Small intestine (tissue), 7 donors: ENCODE measurements at regions not wholly inside any gene's neighbourhood (a gene's known extent, or its start where the extent isn't known, plus 50 kb on each side); places are given as distances from the start of the nearest gene placed in this dataset.

Experiments
- DNase-seq, 2 donors: peaks; one replicate each; pipeline versions ENCODE4 v3.0.0 to v3.0.0-alpha.2; 2013
- FAIRE-seq: peaks from 2 replicates; lab custom pipeline; 2012; peaks lifted over from hg19 to GRCh38; lab: Jason Lieb, UNC
- H3K27ac ChIP-seq, 3 donors: one replicate each; pipeline ENCODE4 v1.5.1; 2013; ENCODE audit warnings: low read length in 2 of 3, mild to moderate bottlenecking in 2 of 3, control low read depth in 1 of 3, inconsistent platforms in 1 of 3, low read depth in 1 of 3, moderate library complexity in 1 of 3
- H3K27me3 ChIP-seq, 3 donors: one replicate each; pipeline ENCODE4 v1.6.1; 2013; ENCODE audit warnings: low read length in 3 of 3, inconsistent platforms in 1 of 3; ENCODE audit not compliant: control insufficient read depth in 3 of 3, insufficient read depth in 3 of 3
- H3K36me3 ChIP-seq, 3 donors: one replicate each; pipeline ENCODE4 v1.6.1; 2013; ENCODE audit warnings: low read length in 3 of 3, inconsistent platforms in 1 of 3, low read depth in 1 of 3, mild to moderate bottlenecking in 1 of 3, moderate library complexity in 1 of 3; ENCODE audit not compliant: control insufficient read depth in 3 of 3, insufficient read depth in 2 of 3
- H3K4me1 ChIP-seq, 3 donors: one replicate each; pipeline ENCODE4 v1.6.1; 2013; ENCODE audit warnings: low read length in 2 of 3, inconsistent platforms in 1 of 3, low read depth in 1 of 3, mild to moderate bottlenecking in 1 of 3, moderate library complexity in 1 of 3; ENCODE audit not compliant: control insufficient read depth in 3 of 3, insufficient read depth in 2 of 3
- H3K4me3 ChIP-seq, 3 donors: one replicate each; pipeline ENCODE4 v1.5.1; 2013; ENCODE audit warnings: low read length in 3 of 3, control low read depth in 1 of 3, inconsistent platforms in 1 of 3, low read depth in 1 of 3, mild to moderate bottlenecking in 1 of 3, moderate library complexity in 1 of 3
- H3K9me3 ChIP-seq, 2 donors: one replicate each; pipeline ENCODE4 v1.6.1; 2013; ENCODE audit warnings: low read depth in 1 of 2, low read length in 1 of 2; ENCODE audit not compliant: control insufficient read depth in 2 of 2, insufficient read depth in 1 of 2
- WGBS, 3 donors: extraction: QIAGEN DNeasy Blood & Tissue Kit; methylation state at CpG; one replicate each; pipeline ENCODE4 v1.1.7; 2013; 5-methylcytosine and 5-hydroxymethylcytosine counted together
- donor health status: healthy with polysubstance abuse.
- donor health status: control.
- donor health status: control.
- donor health status: Bipolar disorder and iron deficiency.
- donor health status: healthy.

DNA sequence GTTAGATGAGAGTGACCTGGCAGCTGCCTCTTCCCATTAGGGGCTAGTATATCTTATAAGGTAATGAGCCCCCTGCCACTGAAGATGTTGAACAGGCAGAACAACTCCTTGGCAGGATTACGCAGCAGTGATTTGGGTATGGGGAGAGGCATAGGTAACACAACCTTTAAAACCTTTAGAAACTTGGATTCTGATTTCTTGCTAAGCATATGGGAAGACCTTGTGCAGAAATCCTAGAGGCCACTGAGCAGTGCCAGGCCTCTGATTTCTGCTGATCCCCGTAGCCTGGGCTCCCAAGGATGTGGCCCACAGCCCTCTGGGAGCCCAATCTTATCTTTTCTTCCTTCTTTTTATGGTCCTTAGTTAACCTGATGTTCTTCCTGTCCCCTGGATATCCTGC is 237.9 kb upstream of the ROPN1 start:
- Histone ChIP-seq H3K27me3 (no peaks in the 10 kb centered on the region), H3K4me1 (no peaks in the 10 kb centered on the region), H3K27ac (no peak overlapping the region), H3K36me3 (no peaks in the 10 kb centered on the region), H3K9me3 (peaks cover 0 to 8% of the 10 kb centered on the region in 2 donors), H3K4me3 (no peak overlapping the region)
- FAIRE-seq (no peak), DNase-seq (no peak)
- 68 to 88% (median 81%) methylated on average over 2 of the region's 2 CpGs for WGBS, 3 donors

GRCh38 chr3:124230432-124230831 is 238.5 kb upstream of the ROPN1 start:
- H3K9me3 ChIP-seq = peaks cover 0 to 8% of the 10 kb centered on the region in 2 donors
- FAIRE-seq = no peak
- H3K36me3 ChIP-seq = no peaks in the 10 kb centered on the region
- no peaks in the 10 kb centered on the region for H3K4me1 ChIP-seq
- WGBS, 3 donors = 76 to 87% (median 80%) methylated on average over 6 of the region's 6 CpGs
- no peak overlapping the region for H3K27ac ChIP-seq
- DNase-seq = no peak
- H3K27me3 ChIP-seq = no peaks in the 10 kb centered on the region
- H3K4me3 ChIP-seq = no peak overlapping the region

GRCh38 chr3:124230998-124231397 is 239.1 kb upstream of the ROPN1 start:
- no peak overlapping the region for H3K4me3 ChIP-seq
- no peaks in the 10 kb centered on the region for H3K4me1 ChIP-seq
- no peaks in the 10 kb centered on the region for H3K36me3 ChIP-seq
- DNase-seq (no peak), FAIRE-seq (no peak)
- 85 to 87% (median 85%) methylated on average over 7 of the region's 7 CpGs for WGBS, 3 donors
- H3K27ac ChIP-seq = no peak overlapping the region
- peaks cover 0 to 8% of the 10 kb centered on the region in 2 donors for H3K9me3 ChIP-seq
- no peaks in the 10 kb centered on the region for H3K27me3 ChIP-seq

DNA sequence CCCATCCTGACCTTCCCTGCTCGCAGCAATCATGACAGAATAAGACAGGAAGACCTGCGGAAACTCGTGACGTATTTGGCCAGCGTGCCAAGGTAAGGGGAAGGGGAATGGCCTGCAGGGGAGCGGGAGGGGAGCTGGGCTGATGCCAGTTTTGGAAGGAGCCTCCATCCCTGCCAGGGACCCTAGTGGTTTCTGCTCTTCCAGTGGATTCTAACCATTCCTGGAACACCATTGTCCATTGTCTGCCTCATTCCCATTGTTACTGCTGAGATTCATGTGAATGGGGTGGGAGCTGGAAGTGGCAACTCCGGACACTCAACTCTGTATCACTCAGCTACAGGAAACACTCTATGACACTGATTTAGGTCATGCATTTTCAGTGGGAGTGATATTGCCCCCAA is 242.9 kb upstream of the ROPN1 start:
- H3K27me3 ChIP-seq = no peaks in the 10 kb centered on the region

GRCh38 chr3:124235446-124235845 is 243.5 kb upstream of the ROPN1 start:
- Histone ChIP-seq H3K9me3 (no peaks in the 10 kb centered on the region), H3K4me3 (no peak overlapping the region), H3K27me3 (no peaks in the 10 kb centered on the region), H3K27ac (no peak overlapping the region), H3K36me3 (no peaks in the 10 kb centered on the region), H3K4me1 (no peaks in the 10 kb centered on the region)
- DNase-seq (no peak), FAIRE-seq (no peak)
- 86 to 94% (median 91%) methylated on average over 6 of the region's 6 CpGs for WGBS, 3 donors

More for the DNA sequence above, 242.9 kb upstream of the ROPN1 start:
- Histone ChIP-seq H3K4me1 (no peaks in the 10 kb centered on the region), H3K9me3 (no peaks in the 10 kb centered on the region), H3K27ac (no peak overlapping the region), H3K36me3 (no peaks in the 10 kb centered on the region), H3K4me3 (no peak overlapping the region)
- WGBS, 3 donors = 87 to 95% (median 87%) methylated on average over 7 of the region's 7 CpGs
- no peak for FAIRE-seq
- DNase-seq = no peak

DNA sequence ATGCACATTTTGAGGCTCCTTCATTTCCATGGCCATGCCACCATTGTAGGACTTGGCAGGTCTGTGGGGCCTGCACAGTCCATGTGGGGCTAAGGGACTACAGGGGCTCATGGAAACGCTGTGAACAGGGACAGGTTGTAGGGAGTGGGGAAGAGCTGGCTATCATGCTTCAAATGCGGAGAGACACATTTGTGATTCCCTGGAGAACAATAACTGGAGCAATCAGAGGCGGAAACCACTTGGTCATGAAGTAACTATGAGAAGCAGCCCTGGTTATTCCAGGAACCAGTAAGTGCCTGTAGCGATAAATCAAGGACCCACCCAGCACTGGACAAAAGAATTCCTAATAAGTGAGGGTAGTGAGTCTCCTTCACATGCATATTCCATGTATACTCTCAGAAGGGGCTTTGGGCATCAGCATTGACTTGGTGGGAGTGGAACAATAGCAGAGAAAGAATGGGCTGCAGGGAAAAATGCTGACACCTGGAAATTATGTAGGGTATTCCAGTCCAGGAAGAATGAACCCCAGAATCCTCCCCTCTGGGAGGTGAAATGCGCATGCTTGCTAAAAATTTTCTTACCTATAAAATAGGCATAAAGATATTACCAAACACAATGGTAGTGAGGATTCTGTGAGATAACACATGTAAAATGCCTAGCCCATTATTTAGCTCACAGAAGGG is 251.4 kb upstream of the ROPN1 start:
- Histone ChIP-seq H3K27ac (no peak overlapping the region), H3K9me3 (no peaks in the 10 kb centered on the region), H3K27me3 (no peaks in the 10 kb centered on the region), H3K36me3 (no peaks in the 10 kb centered on the region), H3K4me1 (peaks cover 0 to 4% (median 3%) of the 10 kb centered on the region in 3 donors), H3K4me3 (no peak overlapping the region)
- FAIRE-seq (no peak), DNase-seq (no peak)
- WGBS, 3 donors = 90 to 94% (median 93%) methylated on average over 5 of the region's 5 CpGs

- FAIRE-seq = no peak
- H3K4me1 ChIP-seq = peaks cover 3 to 6% (median 6%) of the 10 kb centered on the region in 3 donors
- H3K4me3 ChIP-seq = no peak overlapping the region
- H3K27me3 ChIP-seq = no peaks in the 10 kb centered on the region
- no peaks in the 10 kb centered on the region for H3K9me3 ChIP-seq
- no peaks in the 10 kb centered on the region for H3K36me3 ChIP-seq
- H3K27ac ChIP-seq = no peak overlapping the region
- no peak for DNase-seq
- 97 to 98% (median 97%) methylated on average over 1 of the region's 1 CpG for WGBS, 3 donors
These were observed 254.5 kb upstream of the ROPN1 start for GRCh38 chr3:124246376-124246775.

- FAIRE-seq (no peak), DNase-seq (peak; percentile 22 to 42)
- 76 to 88% (median 77%) methylated on average over 2 of the region's 2 CpGs for WGBS, 3 donors
- Histone ChIP-seq H3K27me3 (no peaks in the 10 kb centered on the region), H3K9me3 (no peaks in the 10 kb centered on the region), H3K4me3 (no peak overlapping the region), H3K4me1 (peaks cover 3 to 6% (median 6%) of the 10 kb centered on the region in 3 donors), H3K36me3 (no peaks in the 10 kb centered on the region), H3K27ac (no peak overlapping the region)
These were observed 255.0 kb upstream of the ROPN1 start for GRCh38 chr3:124246949-124247348.
